GM23338 (cell line): ENCODE measurements at regions not wholly inside any gene's neighbourhood (a gene's known extent, or its start where the extent isn't known, plus 50 kb on each side); places are given as distances from the start of the nearest gene placed in this dataset.

Source experiments
- ATAC-seq: fragments of 200-7000 bp; cut with Tn5 transposase; 3 replicates; pipeline ENCODE4 v1.9.1; 2020
- DNase-seq: peaks from one replicate; pipeline ENCODE4 v3.0.0-alpha.2; 2015; ENCODE audit warnings: low spot score
- H2AFZ ChIP-seq: fragments of 200-600 bp; sonication (generic); 2 replicates; pipeline ENCODE4 v1.8.0; 2016; ENCODE audit warnings: antibody characterized with exemption, mild to moderate bottlenecking, moderate library complexity
- H3F3A ChIP-seq: fragments of 200-600 bp; sonication (generic); replicated peaks from 2 replicates; pipeline ENCODE4 v1.8.0; 2017; ENCODE audit warnings: antibody characterized with exemption, mixed run types, low read depth
- H3K27ac ChIP-seq: fragments of 200-600 bp; sonication (generic); 2 replicates; pipeline ENCODE4 v1.6.1; 2016; ENCODE audit warnings: low read depth
- H3K27me3 ChIP-seq: fragments of 200-600 bp; sonication (generic); 2 replicates; pipeline ENCODE4 v1.8.0; 2016; ENCODE audit warnings: mild to moderate bottlenecking, mixed run types, moderate library complexity; ENCODE audit not compliant: insufficient read depth
- H3K36me3 ChIP-seq: fragments of 200-600 bp; sonication (generic); 2 replicates; pipeline ENCODE4 v1.8.0; 2016; ENCODE audit warnings: mild to moderate bottlenecking; ENCODE audit not compliant: insufficient read depth
- H3K4me1 ChIP-seq: fragments of 200-600 bp; sonication (generic); 2 replicates; pipeline ENCODE4 v1.8.0; 2016; ENCODE audit warnings: mild to moderate bottlenecking, moderate library complexity; ENCODE audit not compliant: insufficient read depth
- H3K4me2 ChIP-seq: fragments of 200-600 bp; sonication (generic); 2 replicates; pipeline ENCODE4 v1.7.1; 2017; ENCODE audit warnings: mixed run types
- H3K4me3 ChIP-seq: fragments of 200-600 bp; sonication (generic); 2 replicates; pipeline ENCODE4 v1.6.1; 2016; ENCODE audit warnings: mixed run types
- H3K79me2 ChIP-seq: fragments of 200-600 bp; sonication (generic); replicated peaks from 2 replicates; pipeline ENCODE4 v1.8.0; 2017; ENCODE audit warnings: mild to moderate bottlenecking; ENCODE audit not compliant: insufficient read depth
- H3K9me2 ChIP-seq: fragments of 200-600 bp; sonication (generic); 2 replicates; pipeline ENCODE4 v1.8.0; 2017; ENCODE audit not compliant: insufficient read depth
- H4K20me1 ChIP-seq: fragments of 200-600 bp; sonication (generic); replicated peaks from 2 replicates; pipeline ENCODE4 v1.8.0; 2017; ENCODE audit warnings: mild to moderate bottlenecking; ENCODE audit not compliant: insufficient read depth
- H3K27ac Mint-ChIP-seq: 2 replicates; pipeline ENCODE4 v1.8.0; 2020; ENCODE audit warnings: inconsistent platforms, mild to moderate bottlenecking, moderate library complexity, mixed read lengths
- H3K27me3 Mint-ChIP-seq: 3 replicates; pipeline ENCODE4 v1.8.0; 2022; ENCODE audit warnings: low read depth, mild to moderate bottlenecking, moderate library complexity, mixed read lengths, inconsistent platforms; ENCODE audit not compliant: insufficient read depth, poor library complexity
- H3K36me3 Mint-ChIP-seq: 3 replicates; pipeline ENCODE4 v1.8.0; 2021; ENCODE audit warnings: low read depth, mild to moderate bottlenecking, inconsistent platforms, moderate library complexity, mixed read lengths
- H3K4me1 Mint-ChIP-seq: 3 replicates; pipeline ENCODE4 v1.8.0; 2020; ENCODE audit warnings: mild to moderate bottlenecking, inconsistent platforms, mixed read lengths
- H3K4me3 Mint-ChIP-seq: 3 replicates; pipeline ENCODE4 v1.8.0; 2021; ENCODE audit warnings: moderate library complexity, mild to moderate bottlenecking, inconsistent platforms, mixed read lengths
- H3K9me3 Mint-ChIP-seq: 3 replicates; pipeline ENCODE4 v1.8.0; 2020; ENCODE audit warnings: moderate library complexity, mild to moderate bottlenecking, inconsistent platforms, mixed read lengths
- CREB1 ChIP-seq: fragments of 250-450 bp; sonication (Bioruptor Pico); IDR thresholded peaks from 2 replicates; pipeline ENCODE4 v1.5.0; 2020; ENCODE audit warnings: low read depth, mild to moderate bottlenecking, moderate library complexity
- EZH2 ChIP-seq: fragments of 200-600 bp; sonication (generic); IDR thresholded peaks from one replicate; pipeline ENCODE4 v1.8.0; 2017; ENCODE audit warnings: antibody characterized with exemption, mild to moderate bottlenecking, low read depth; ENCODE audit not compliant: unreplicated experiment
- EZH2phosphoT487 ChIP-seq: fragments of 200-600 bp; sonication (generic); IDR thresholded peaks from one replicate; pipeline ENCODE4 v1.8.1; 2018; ENCODE audit warnings: antibody characterized with exemption; ENCODE audit not compliant: unreplicated experiment
- JUNB ChIP-seq: IDR thresholded peaks from one replicate; pipeline ENCODE4 v1.6.1; 2016; ENCODE audit warnings: antibody characterized with exemption; ENCODE audit not compliant: unreplicated experiment
- NANOG ChIP-seq: IDR thresholded peaks from 2 replicates; pipeline ENCODE4 v1.6.1; 2016; ENCODE audit warnings: antibody characterized with exemption, borderline replicate concordance
- POLR2AphosphoS5 ChIP-seq: IDR thresholded peaks from 2 replicates; pipeline ENCODE4 v1.6.1; 2016; ENCODE audit warnings: antibody characterized with exemption, low read depth
- STAT1 ChIP-seq: IDR thresholded peaks from one replicate; pipeline ENCODE4 v1.6.1; 2016; ENCODE audit warnings: antibody characterized with exemption; ENCODE audit not compliant: unreplicated experiment
- ZNF114 ChIP-seq: fragments of 250-450 bp; sonication (Bioruptor Pico); IDR thresholded peaks from 2 replicates; pipeline ENCODE4 v1.5.0; 2020; ENCODE audit warnings: mild to moderate bottlenecking, moderate library complexity
- ZNF331 ChIP-seq: fragments of 250-450 bp; sonication (Bioruptor Pico); IDR thresholded peaks from 2 replicates; pipeline ENCODE4 v1.5.0; 2020; ENCODE audit warnings: low read depth, mild to moderate bottlenecking, moderate library complexity
- TF ChIP-seq, protein P1 (sequence below): IDR thresholded peaks from 2 replicates; pipeline ENCODE4 v1.6.1; 2016; ENCODE audit warnings: antibody characterized with exemption
- TF ChIP-seq, protein P2 (sequence below): fragments of 250-450 bp; sonication (Bioruptor Pico); IDR thresholded peaks from 2 replicates; pipeline ENCODE4 v1.5.0; 2020; ENCODE audit warnings: mild to moderate bottlenecking, moderate library complexity
- TF ChIP-seq, protein P3 (sequence below), 2 experiments: fragments of 200-600 bp in 1 of 2; sonication (generic) in 1 of 2; conservative IDR thresholded peaks; 2 replicates each; pipeline versions ENCODE4 v1.5.1 to v1.6.1; 2016 to 2017; ENCODE audit warnings: antibody characterized with exemption in 2 of 2, low read depth in 2 of 2, mild to moderate bottlenecking in 2 of 2, moderate library complexity in 1 of 2
- TF ChIP-seq, protein P4 (sequence below): IDR thresholded peaks from one replicate; pipeline ENCODE4 v1.6.1; 2018; ENCODE audit warnings: antibody characterized with exemption; ENCODE audit not compliant: unreplicated experiment

DNA sequence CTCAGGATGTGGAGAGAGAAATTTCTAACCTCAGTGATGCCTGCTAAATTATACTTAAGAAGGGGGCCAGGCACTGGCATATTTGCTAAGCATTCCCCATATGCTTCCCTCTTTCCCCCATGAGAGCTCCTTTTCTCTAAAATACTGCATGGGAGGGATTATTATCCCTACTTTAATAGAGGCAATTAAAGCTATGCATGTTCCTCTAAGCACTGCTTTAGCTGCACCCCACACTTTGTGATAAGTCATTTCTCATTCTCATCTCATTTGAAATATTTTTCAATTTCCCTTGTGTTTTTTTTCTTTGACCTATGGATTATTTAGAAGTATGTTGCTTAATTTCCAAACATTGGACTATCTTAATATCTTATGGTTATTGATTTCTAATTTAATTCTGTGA lies 72.1 kb upstream of the CIBAR2 start:
- TF ChIP-seq, protein P1, sequence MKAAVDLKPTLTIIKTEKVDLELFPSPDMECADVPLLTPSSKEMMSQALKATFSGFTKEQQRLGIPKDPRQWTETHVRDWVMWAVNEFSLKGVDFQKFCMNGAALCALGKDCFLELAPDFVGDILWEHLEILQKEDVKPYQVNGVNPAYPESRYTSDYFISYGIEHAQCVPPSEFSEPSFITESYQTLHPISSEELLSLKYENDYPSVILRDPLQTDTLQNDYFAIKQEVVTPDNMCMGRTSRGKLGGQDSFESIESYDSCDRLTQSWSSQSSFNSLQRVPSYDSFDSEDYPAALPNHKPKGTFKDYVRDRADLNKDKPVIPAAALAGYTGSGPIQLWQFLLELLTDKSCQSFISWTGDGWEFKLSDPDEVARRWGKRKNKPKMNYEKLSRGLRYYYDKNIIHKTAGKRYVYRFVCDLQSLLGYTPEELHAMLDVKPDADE, result no peak
- TF ChIP-seq CREB1 (CRISPR knock-in tag) (no peak), EZH2 (no peak), EZH2phosphoT487 (no peak), JUNB (no peak), NANOG (no peak), POLR2AphosphoS5 (no peak), STAT1 (no peak), ZNF331 (no peak), ZNF114 (CRISPR knock-in tag) (no peak)
- TF ChIP-seq, protein P2, sequence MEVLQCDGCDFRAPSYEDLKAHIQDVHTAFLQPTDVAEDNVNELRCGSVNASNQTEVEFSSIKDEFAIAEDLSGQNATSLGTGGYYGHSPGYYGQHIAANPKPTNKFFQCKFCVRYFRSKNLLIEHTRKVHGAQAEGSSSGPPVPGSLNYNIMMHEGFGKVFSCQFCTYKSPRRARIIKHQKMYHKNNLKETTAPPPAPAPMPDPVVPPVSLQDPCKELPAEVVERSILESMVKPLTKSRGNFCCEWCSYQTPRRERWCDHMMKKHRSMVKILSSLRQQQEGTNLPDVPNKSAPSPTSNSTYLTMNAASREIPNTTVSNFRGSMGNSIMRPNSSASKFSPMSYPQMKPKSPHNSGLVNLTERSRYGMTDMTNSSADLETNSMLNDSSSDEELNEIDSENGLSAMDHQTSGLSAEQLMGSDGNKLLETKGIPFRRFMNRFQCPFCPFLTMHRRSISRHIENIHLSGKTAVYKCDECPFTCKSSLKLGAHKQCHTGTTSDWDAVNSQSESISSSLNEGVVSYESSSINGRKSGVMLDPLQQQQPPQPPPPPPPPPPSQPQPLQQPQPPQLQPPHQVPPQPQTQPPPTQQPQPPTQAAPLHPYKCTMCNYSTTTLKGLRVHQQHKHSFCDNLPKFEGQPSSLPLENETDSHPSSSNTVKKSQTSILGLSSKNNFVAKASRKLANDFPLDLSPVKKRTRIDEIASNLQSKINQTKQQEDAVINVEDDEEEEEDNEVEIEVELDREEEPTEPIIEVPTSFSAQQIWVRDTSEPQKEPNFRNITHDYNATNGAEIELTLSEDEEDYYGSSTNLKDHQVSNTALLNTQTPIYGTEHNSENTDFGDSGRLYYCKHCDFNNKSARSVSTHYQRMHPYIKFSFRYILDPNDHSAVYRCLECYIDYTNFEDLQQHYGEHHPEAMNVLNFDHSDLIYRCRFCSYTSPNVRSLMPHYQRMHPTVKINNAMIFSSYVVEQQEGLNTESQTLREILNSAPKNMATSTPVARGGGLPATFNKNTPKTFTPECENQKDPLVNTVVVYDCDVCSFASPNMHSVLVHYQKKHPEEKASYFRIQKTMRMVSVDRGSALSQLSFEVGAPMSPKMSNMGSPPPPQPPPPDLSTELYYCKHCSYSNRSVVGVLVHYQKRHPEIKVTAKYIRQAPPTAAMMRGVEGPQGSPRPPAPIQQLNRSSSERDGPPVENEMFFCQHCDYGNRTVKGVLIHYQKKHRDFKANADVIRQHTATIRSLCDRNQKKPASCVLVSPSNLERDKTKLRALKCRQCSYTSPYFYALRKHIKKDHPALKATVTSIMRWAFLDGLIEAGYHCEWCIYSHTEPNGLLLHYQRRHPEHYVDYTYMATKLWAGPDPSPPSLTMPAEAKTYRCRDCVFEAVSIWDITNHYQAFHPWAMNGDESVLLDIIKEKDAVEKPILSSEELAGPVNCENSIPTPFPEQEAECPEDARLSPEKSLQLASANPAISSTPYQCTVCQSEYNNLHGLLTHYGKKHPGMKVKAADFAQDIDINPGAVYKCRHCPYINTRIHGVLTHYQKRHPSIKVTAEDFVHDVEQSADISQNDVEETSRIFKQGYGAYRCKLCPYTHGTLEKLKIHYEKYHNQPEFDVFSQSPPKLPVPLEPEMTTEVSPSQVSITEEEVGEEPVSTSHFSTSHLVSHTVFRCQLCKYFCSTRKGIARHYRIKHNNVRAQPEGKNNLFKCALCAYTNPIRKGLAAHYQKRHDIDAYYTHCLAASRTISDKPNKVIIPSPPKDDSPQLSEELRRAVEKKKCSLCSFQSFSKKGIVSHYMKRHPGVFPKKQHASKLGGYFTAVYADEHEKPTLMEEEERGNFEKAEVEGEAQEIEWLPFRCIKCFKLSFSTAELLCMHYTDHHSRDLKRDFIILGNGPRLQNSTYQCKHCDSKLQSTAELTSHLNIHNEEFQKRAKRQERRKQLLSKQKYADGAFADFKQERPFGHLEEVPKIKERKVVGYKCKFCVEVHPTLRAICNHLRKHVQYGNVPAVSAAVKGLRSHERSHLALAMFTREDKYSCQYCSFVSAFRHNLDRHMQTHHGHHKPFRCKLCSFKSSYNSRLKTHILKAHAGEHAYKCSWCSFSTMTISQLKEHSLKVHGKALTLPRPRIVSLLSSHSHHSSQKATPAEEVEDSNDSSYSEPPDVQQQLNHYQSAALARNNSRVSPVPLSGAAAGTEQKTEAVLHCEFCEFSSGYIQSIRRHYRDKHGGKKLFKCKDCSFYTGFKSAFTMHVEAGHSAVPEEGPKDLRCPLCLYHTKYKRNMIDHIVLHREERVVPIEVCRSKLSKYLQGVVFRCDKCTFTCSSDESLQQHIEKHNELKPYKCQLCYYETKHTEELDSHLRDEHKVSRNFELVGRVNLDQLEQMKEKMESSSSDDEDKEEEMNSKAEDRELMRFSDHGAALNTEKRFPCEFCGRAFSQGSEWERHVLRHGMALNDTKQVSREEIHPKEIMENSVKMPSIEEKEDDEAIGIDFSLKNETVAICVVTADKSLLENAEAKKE (CRISPR knock-in tag), result no peak
- TF ChIP-seq, protein P3, sequence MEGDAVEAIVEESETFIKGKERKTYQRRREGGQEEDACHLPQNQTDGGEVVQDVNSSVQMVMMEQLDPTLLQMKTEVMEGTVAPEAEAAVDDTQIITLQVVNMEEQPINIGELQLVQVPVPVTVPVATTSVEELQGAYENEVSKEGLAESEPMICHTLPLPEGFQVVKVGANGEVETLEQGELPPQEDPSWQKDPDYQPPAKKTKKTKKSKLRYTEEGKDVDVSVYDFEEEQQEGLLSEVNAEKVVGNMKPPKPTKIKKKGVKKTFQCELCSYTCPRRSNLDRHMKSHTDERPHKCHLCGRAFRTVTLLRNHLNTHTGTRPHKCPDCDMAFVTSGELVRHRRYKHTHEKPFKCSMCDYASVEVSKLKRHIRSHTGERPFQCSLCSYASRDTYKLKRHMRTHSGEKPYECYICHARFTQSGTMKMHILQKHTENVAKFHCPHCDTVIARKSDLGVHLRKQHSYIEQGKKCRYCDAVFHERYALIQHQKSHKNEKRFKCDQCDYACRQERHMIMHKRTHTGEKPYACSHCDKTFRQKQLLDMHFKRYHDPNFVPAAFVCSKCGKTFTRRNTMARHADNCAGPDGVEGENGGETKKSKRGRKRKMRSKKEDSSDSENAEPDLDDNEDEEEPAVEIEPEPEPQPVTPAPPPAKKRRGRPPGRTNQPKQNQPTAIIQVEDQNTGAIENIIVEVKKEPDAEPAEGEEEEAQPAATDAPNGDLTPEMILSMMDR (conservative IDR thresholded peaks at IDR 0.05; ENCODE audit: low read depth in 2 of 2), result no peak
- TF ChIP-seq, protein P4, sequence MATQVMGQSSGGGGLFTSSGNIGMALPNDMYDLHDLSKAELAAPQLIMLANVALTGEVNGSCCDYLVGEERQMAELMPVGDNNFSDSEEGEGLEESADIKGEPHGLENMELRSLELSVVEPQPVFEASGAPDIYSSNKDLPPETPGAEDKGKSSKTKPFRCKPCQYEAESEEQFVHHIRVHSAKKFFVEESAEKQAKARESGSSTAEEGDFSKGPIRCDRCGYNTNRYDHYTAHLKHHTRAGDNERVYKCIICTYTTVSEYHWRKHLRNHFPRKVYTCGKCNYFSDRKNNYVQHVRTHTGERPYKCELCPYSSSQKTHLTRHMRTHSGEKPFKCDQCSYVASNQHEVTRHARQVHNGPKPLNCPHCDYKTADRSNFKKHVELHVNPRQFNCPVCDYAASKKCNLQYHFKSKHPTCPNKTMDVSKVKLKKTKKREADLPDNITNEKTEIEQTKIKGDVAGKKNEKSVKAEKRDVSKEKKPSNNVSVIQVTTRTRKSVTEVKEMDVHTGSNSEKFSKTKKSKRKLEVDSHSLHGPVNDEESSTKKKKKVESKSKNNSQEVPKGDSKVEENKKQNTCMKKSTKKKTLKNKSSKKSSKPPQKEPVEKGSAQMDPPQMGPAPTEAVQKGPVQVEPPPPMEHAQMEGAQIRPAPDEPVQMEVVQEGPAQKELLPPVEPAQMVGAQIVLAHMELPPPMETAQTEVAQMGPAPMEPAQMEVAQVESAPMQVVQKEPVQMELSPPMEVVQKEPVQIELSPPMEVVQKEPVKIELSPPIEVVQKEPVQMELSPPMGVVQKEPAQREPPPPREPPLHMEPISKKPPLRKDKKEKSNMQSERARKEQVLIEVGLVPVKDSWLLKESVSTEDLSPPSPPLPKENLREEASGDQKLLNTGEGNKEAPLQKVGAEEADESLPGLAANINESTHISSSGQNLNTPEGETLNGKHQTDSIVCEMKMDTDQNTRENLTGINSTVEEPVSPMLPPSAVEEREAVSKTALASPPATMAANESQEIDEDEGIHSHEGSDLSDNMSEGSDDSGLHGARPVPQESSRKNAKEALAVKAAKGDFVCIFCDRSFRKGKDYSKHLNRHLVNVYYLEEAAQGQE, result no peak
- Histone ChIP-seq H3K27ac (no peak overlapping the region), H3K9me2 (no peaks in the 10 kb centered on the region), H3K4me2 (no peak overlapping the region), H3K79me2 (peaks cover 65% of the 10 kb centered on the region), H3K27me3 (no peaks in the 10 kb centered on the region), H2AFZ (no peak overlapping the region), H4K20me1 (peaks cover 5% of the 10 kb centered on the region), H3K4me1 (peaks cover 11% of the 10 kb centered on the region; the same call in 1 of the 2 replicates), H3K4me3 (no peak overlapping the region), H3K36me3 (peaks cover 4% of the 10 kb centered on the region; the same call in 1 of the 2 replicates), H3F3A (no peaks in the 10 kb centered on the region)
- Mint-ChIP-seq H3K36me3 (peaks cover 34% of the 10 kb centered on the region), H3K27me3 (peaks cover 5% of the 10 kb centered on the region), H3K4me3 (no peak overlapping the region), H3K9me3 (peaks cover 19% of the 10 kb centered on the region), H3K27ac (no peak overlapping the region), H3K4me1 (peaks cover 7% of the 10 kb centered on the region)
- no peak for ATAC-seq
- no peak for DNase-seq
